Lower leg skin (tissue), 4 donors: ENCODE measurements at regions not wholly inside any gene's neighbourhood (a gene's known extent, or its start where the extent isn't known, plus 50 kb on each side); places are given as distances from the start of the nearest gene placed in this dataset.

Experiments used
- DNase-seq, 2 donors: peaks; one replicate each; pipeline ENCODE4 v3.0.0-alpha.2; 2019; ENCODE audit warnings: low spot score in 2 of 2
- H3K4me3 ChIP-seq: fragments of 200-600 bp; sonication (generic); 2 replicates; pipeline ENCODE4 v1.5.1; 2017; ENCODE audit warnings: mild to moderate bottlenecking, low read depth; ENCODE audit not compliant: poor library complexity, severe bottlenecking
- CTCF ChIP-seq, 3 donors: fragments of 450-650 bp; IDR thresholded peaks; one replicate each; pipeline ENCODE4 v1.5.1; 2016; ENCODE audit warnings: antibody characterized with exemption in 3 of 3, mild to moderate bottlenecking in 3 of 3, moderate library complexity in 2 of 3
- POLR2A ChIP-seq, 2 donors: fragments of 450-650 bp; IDR thresholded peaks; one replicate each; pipeline ENCODE4 v1.6.1; 2016 to 2017; ENCODE audit warnings: antibody characterized with exemption in 2 of 2, mild to moderate bottlenecking in 1 of 2, moderate library complexity in 1 of 2
- WGBS, 2 donors: methylation state at CpG; one replicate each; pipeline ENCODE4 v1.1.5; 2018; 5-methylcytosine and 5-hydroxymethylcytosine counted together
- intact Hi-C: fragments of 100-400 bp; cut with DNase I; formaldehyde crosslinking; loops from one replicate; pipeline ENCODE4 v1.15.0; 2023; ENCODE audit warnings: low total_unique reads

GRCh38 chr16:7912132-7912531, 579.5 kb downstream of the RBFOX1 start:
- TF ChIP-seq POLR2A (IDR thresholded peaks at IDR 0.05) = no peak
- no peak for TF ChIP-seq CTCF (IDR thresholded peaks at IDR 0.05)

GRCh38 chr16:7910116-7910515, 577.5 kb downstream of the RBFOX1 start:
- H3K4me3 ChIP-seq = no peak overlapping the region
- no peak for DNase-seq
- 74 to 84% methylated on average over 7 of the region's 7 CpGs for WGBS, 2 donors
- intact Hi-C loops = no loop called here
- TF ChIP-seq CTCF (IDR thresholded peaks at IDR 0.05) (no peak), POLR2A (IDR thresholded peaks at IDR 0.05) (no peak)

More at GRCh38 chr16:7912132-7912531, 579.5 kb downstream of the RBFOX1 start:
- no peak for DNase-seq
- WGBS, 2 donors = 89 to 93% methylated on average over 3 of the region's 3 CpGs
- intact Hi-C loops = no loop called here
- no peak overlapping the region for H3K4me3 ChIP-seq

GRCh38 chr16:7888411-7888810, 555.8 kb downstream of the RBFOX1 start:
- WGBS, 2 donors = 9 to 12% methylated on average over 1 of the region's 1 CpG
- no peak for DNase-seq
- no peak for TF ChIP-seq CTCF (IDR thresholded peaks at IDR 0.05)
- no peak for TF ChIP-seq POLR2A (IDR thresholded peaks at IDR 0.05)
- intact Hi-C loops = no loop called here
- H3K4me3 ChIP-seq = no peak overlapping the region

- WGBS, 2 donors = 28 to 53% methylated on average over 2 of the region's 2 CpGs
- H3K4me3 ChIP-seq = no peak overlapping the region
- TF ChIP-seq CTCF (IDR thresholded peaks at IDR 0.05) = no peak
- no peak for TF ChIP-seq POLR2A (IDR thresholded peaks at IDR 0.05)
- intact Hi-C loops = no loop called here
- no peak for DNase-seq
Observed at GRCh38 chr16:7887316-7887715, 554.7 kb downstream of the RBFOX1 start.

- DNase-seq = no peak
- intact Hi-C loops = no loop called here
- 69 to 90% methylated on average over 2 of the region's 2 CpGs for WGBS, 2 donors
- no peak overlapping the region for H3K4me3 ChIP-seq
- TF ChIP-seq CTCF (IDR thresholded peaks at IDR 0.05) = no peak
Observed at GRCh38 chr16:7871979-7872378, 539.3 kb downstream of the RBFOX1 start.

GRCh38 chr16:7871371-7871770, 538.7 kb downstream of the RBFOX1 start:
- TF ChIP-seq POLR2A (IDR thresholded peaks at IDR 0.05) (no peak), CTCF (IDR thresholded peaks at IDR 0.05) (no peak)
- DNase-seq = no peak
- WGBS, 2 donors = 88 to 91% methylated on average over 9 of the region's 9 CpGs
- no peak overlapping the region for H3K4me3 ChIP-seq
- intact Hi-C loops = no loop called here
